Thyroid gland (tissue), 4 donors: ENCODE measurements at regions not wholly inside any gene's neighbourhood (a gene's known extent, or its start where the extent isn't known, plus 50 kb on each side); places are given as distances from the start of the nearest gene placed in this dataset.

Experiments
- POLR2A ChIP-seq, 2 donors: fragments of 450-650 bp; IDR thresholded peaks; one replicate each; pipeline ENCODE4 v1.6.1; 2017; ENCODE audit warnings: antibody characterized with exemption in 2 of 2, mild to moderate bottlenecking in 2 of 2, moderate library complexity in 1 of 2
- TF ChIP-seq, protein P1 (sequence below), 6 experiments: fragments of 200-600 bp in 3 of 6; fragments of 450-650 bp in 3 of 6; sonication (generic) in 3 of 6; IDR thresholded peaks; one replicate each; pipeline ENCODE4 v1.5.1; 2016 to 2019; ENCODE audit warnings: antibody characterized with exemption in 6 of 6, mild to moderate bottlenecking in 2 of 6, inconsistent platforms in 1 of 6, moderate library complexity in 1 of 6

DNA sequence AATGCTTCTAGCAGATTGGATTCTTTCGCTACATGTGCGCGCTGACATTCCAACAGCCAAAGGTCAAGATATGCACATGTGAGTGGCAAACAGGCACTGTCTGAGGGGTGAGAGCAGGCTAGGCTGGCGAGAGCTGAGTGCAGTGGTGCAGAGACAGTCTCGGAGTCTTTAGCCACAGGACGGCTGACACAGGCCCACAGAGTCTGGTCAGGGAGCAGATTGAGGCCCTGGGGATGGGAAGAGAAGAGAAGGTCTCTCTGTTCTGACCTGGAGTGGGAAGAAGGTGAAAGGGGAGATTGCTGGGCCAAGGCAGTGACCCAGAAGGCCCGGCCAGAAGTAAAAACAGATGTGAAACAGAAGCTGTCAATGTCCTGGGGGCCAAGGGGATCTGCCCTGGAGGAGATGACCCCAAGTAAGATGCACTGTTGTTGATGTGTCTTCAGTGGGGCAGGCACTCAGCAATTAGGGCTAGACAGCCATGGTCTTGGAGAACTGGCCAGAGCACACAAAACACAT, 197.8 kb downstream of the ETS1 start:
- no peak for TF ChIP-seq POLR2A (IDR thresholded peaks at IDR 0.05)
- TF ChIP-seq, protein P1, sequence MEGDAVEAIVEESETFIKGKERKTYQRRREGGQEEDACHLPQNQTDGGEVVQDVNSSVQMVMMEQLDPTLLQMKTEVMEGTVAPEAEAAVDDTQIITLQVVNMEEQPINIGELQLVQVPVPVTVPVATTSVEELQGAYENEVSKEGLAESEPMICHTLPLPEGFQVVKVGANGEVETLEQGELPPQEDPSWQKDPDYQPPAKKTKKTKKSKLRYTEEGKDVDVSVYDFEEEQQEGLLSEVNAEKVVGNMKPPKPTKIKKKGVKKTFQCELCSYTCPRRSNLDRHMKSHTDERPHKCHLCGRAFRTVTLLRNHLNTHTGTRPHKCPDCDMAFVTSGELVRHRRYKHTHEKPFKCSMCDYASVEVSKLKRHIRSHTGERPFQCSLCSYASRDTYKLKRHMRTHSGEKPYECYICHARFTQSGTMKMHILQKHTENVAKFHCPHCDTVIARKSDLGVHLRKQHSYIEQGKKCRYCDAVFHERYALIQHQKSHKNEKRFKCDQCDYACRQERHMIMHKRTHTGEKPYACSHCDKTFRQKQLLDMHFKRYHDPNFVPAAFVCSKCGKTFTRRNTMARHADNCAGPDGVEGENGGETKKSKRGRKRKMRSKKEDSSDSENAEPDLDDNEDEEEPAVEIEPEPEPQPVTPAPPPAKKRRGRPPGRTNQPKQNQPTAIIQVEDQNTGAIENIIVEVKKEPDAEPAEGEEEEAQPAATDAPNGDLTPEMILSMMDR (IDR thresholded peaks at IDR 0.05): no peak
